MM.1S (cell line): ENCODE measurements at regions not wholly inside any gene's neighbourhood (a gene's known extent, or its start where the extent isn't known, plus 50 kb on each side); places are given as distances from the start of the nearest gene placed in this dataset.

Experiments
- DNase-seq: peaks from one replicate; pipeline ENCODE4 v3.0.0-alpha.2; 2015
- H2AFZ ChIP-seq: fragments of 300-600 bp; sonication (generic); 2 replicates; pipeline ENCODE4 v1.6.0; 2016; ENCODE audit warnings: antibody characterized with exemption, low read length
- H3F3A ChIP-seq: fragments of 300-600 bp; sonication (generic); 2 replicates; pipeline ENCODE4 v1.6.1; 2016; ENCODE audit warnings: mild to moderate bottlenecking, antibody characterized with exemption, low read length, moderate library complexity, mixed read lengths; ENCODE audit not compliant: insufficient read depth
- H3K27ac ChIP-seq: fragments of 300-600 bp; sonication (generic); 2 replicates; pipeline ENCODE4 v1.5.1; 2016; ENCODE audit warnings: mild to moderate bottlenecking, low read length
- H3K27me3 ChIP-seq: fragments of 300-600 bp; sonication (generic); replicated peaks from 2 replicates; pipeline ENCODE4 v1.6.0; 2016; ENCODE audit warnings: low read length; ENCODE audit not compliant: insufficient read depth
- H3K36me3 ChIP-seq: fragments of 300-600 bp; sonication (generic); replicated peaks from 2 replicates; pipeline ENCODE4 v1.6.1; 2016; ENCODE audit warnings: mild to moderate bottlenecking, low read length, mixed read lengths; ENCODE audit not compliant: insufficient read depth
- H3K4me1 ChIP-seq: fragments of 300-600 bp; sonication (generic); 2 replicates; pipeline ENCODE4 v1.6.1; 2016; ENCODE audit warnings: low read length, mixed read lengths
- H3K4me2 ChIP-seq: fragments of 300-600 bp; sonication (generic); 2 replicates; pipeline ENCODE4 v1.6.0; 2016; ENCODE audit warnings: low read depth, low read length
- H3K4me3 ChIP-seq: fragments of 300-600 bp; sonication (generic); 2 replicates; pipeline ENCODE4 v1.5.1; 2016; ENCODE audit warnings: low read length, mixed read lengths
- H3K79me2 ChIP-seq: fragments of 300-600 bp; sonication (generic); 2 replicates; pipeline ENCODE4 v1.6.1; 2016; ENCODE audit warnings: mixed run types, low read length, mixed read lengths
- H3K9ac ChIP-seq: fragments of 300-600 bp; sonication (generic); 2 replicates; pipeline ENCODE4 v1.6.1; 2016; ENCODE audit warnings: low read length, mixed read lengths
- H3K9me2 ChIP-seq: fragments of 300-600 bp; sonication (generic); replicated peaks from 2 replicates; pipeline ENCODE4 v1.6.1; 2016; ENCODE audit warnings: mild to moderate bottlenecking, low read length, mixed read lengths; ENCODE audit not compliant: insufficient read depth
- H3K9me3 ChIP-seq: fragments of 300-600 bp; sonication (generic); replicated peaks from 2 replicates; pipeline ENCODE4 v1.6.1; 2016; ENCODE audit warnings: mild to moderate bottlenecking, low read length, mixed read lengths; ENCODE audit not compliant: insufficient read depth
- H4K20me1 ChIP-seq: fragments of 300-600 bp; sonication (generic); 2 replicates; pipeline ENCODE4 v1.6.1; 2016; ENCODE audit warnings: mild to moderate bottlenecking, low read length, moderate library complexity, mixed read lengths; ENCODE audit not compliant: insufficient read depth
- CTCF ChIP-seq: fragments of 300-600 bp; sonication (generic); IDR thresholded peaks from 2 replicates; pipeline ENCODE4 v1.5.1; 2016; ENCODE audit warnings: antibody characterized with exemption, low read length, mixed read lengths
- EZH2 ChIP-seq: fragments of 300-600 bp; sonication (generic); optimal IDR thresholded peaks from 2 replicates; pipeline ENCODE3; 2017; ENCODE audit warnings: low read depth, mild to moderate bottlenecking, antibody characterized with exemption, low read length, mixed read lengths
- EZH2phosphoT487 ChIP-seq: fragments of 300-600 bp; sonication (generic); IDR thresholded peaks from 2 replicates; pipeline ENCODE4 v1.6.1; 2018; ENCODE audit warnings: antibody characterized with exemption, low read length

DNA sequence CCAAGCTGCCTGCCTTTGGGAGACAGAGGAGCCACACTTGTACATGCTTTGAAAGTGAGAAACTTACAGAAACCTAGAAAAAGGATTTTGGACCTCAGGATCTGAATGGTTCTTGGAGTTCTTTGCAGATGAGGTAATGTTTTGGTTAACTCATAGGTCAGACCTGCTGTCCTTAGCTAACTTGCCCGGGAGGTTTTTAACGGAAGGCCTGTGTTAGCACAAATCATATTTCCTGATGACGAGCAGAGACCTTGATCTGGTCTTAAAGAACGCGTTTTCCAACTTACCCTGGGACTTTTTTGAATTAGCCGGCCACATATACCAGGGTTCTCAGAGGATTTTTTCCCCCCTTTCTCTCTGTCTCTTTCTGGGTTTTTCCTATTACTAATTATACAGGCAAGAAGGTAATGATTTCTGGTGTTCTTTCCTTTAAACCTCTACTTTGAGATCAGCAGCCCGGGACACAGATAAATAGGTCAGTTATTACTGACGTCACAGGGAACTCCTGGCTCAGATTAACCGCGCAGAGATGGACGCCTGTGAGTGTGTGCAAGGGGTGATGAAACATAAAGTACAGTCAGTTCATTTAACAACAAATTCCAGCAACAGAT lies 101.7 kb upstream of the KLF6 start:
- no peak overlapping the region for H2AFZ ChIP-seq

GRCh38 chr10:3886191-3886590 lies 101.2 kb upstream of the KLF6 start:
- Histone ChIP-seq H3F3A (no peaks in the 10 kb centered on the region), H3K9me3 (no peaks in the 10 kb centered on the region), H4K20me1 (no peaks in the 10 kb centered on the region), H3K9ac (no peak overlapping the region), H2AFZ (no peak overlapping the region), H3K27me3 (no peaks in the 10 kb centered on the region), H3K4me1 (no peaks in the 10 kb centered on the region), H3K79me2 (no peaks in the 10 kb centered on the region), H3K27ac (no peak overlapping the region), H3K36me3 (no peaks in the 10 kb centered on the region), H3K9me2 (no peaks in the 10 kb centered on the region), H3K4me3 (no peak overlapping the region), H3K4me2 (no peak overlapping the region)
- DNase-seq = no peak
- no peak for TF ChIP-seq EZH2phosphoT487
- no peak for TF ChIP-seq CTCF
- no peak for TF ChIP-seq EZH2

More for the DNA sequence above, 101.7 kb upstream of the KLF6 start:
- Histone ChIP-seq H3F3A (no peaks in the 10 kb centered on the region), H3K4me2 (no peak overlapping the region), H3K4me3 (no peak overlapping the region), H3K9me2 (no peaks in the 10 kb centered on the region), H3K9ac (no peak overlapping the region), H3K79me2 (no peaks in the 10 kb centered on the region), H3K27ac (no peak overlapping the region), H3K9me3 (no peaks in the 10 kb centered on the region), H3K36me3 (no peaks in the 10 kb centered on the region), H3K4me1 (no peaks in the 10 kb centered on the region), H3K27me3 (no peaks in the 10 kb centered on the region), H4K20me1 (no peaks in the 10 kb centered on the region)
- TF ChIP-seq CTCF (no peak), EZH2phosphoT487 (no peak), EZH2 (no peak)
- DNase-seq = no peak

- no peak for DNase-seq
- H3F3A ChIP-seq = no peaks in the 10 kb centered on the region
- H3K4me3 ChIP-seq = no peak overlapping the region
- H3K9me3 ChIP-seq = no peaks in the 10 kb centered on the region
- H3K36me3 ChIP-seq = no peaks in the 10 kb centered on the region
- H2AFZ ChIP-seq = no peak overlapping the region
- H3K9me2 ChIP-seq = no peaks in the 10 kb centered on the region
- no peak overlapping the region for H3K4me2 ChIP-seq
- no peaks in the 10 kb centered on the region for H3K27me3 ChIP-seq
- H3K4me1 ChIP-seq = no peaks in the 10 kb centered on the region
- H3K9ac ChIP-seq = no peak overlapping the region
- no peak for TF ChIP-seq EZH2
- TF ChIP-seq CTCF = no peak
- no peak for TF ChIP-seq EZH2phosphoT487
- H3K79me2 ChIP-seq = no peaks in the 10 kb centered on the region
- no peaks in the 10 kb centered on the region for H4K20me1 ChIP-seq
- no peak overlapping the region for H3K27ac ChIP-seq
Measured at GRCh38 chr10:3882855-3883254, 97.8 kb upstream of the KLF6 start.
